Vagina (tissue), 2 donors: ENCODE measurements at regions not wholly inside any gene's neighbourhood (a gene's known extent, or its start where the extent isn't known, plus 50 kb on each side); places are given as distances from the start of the nearest gene placed in this dataset.

Experiments used
- DNase-seq, 2 donors: peaks; one replicate each; pipeline ENCODE4 v3.0.0-alpha.2; 2017; ENCODE audit errors: extremely low spot score in 2 of 2
- H3K27ac ChIP-seq: fragments of 200-600 bp; sonication (generic); one replicate; pipeline ENCODE4 v1.5.1; 2019
- H3K27me3 ChIP-seq: fragments of 200-600 bp; sonication (generic); one replicate; pipeline ENCODE4 v1.5.1; 2019
- H3K36me3 ChIP-seq, 2 donors: fragments of 200-600 bp; sonication (generic); one replicate each; pipeline ENCODE4 v1.5.1; 2017 to 2019
- H3K4me1 ChIP-seq: fragments of 200-600 bp; sonication (generic); one replicate; pipeline ENCODE4 v1.5.1; 2019
- H3K4me3 ChIP-seq, 2 donors: fragments of 200-600 bp; sonication (generic); 1 replicate in 1 of 2; 2 replicates in 1 of 2; pipeline ENCODE4 v1.5.1; 2016 to 2019
- H3K9me3 ChIP-seq: fragments of 200-600 bp; sonication (generic); one replicate; pipeline ENCODE4 v1.5.1; 2019
- POLR2A ChIP-seq, 2 donors: fragments of 450-650 bp; IDR thresholded peaks; one replicate each; pipeline ENCODE4 v1.6.1; 2017; ENCODE audit warnings: antibody characterized with exemption in 2 of 2, mild to moderate bottlenecking in 2 of 2, moderate library complexity in 2 of 2
- POLR2AphosphoS5 ChIP-seq, 2 donors: sonication (generic); formaldehyde crosslinking; IDR thresholded peaks; one replicate each; pipeline ENCODE4 v1.9.0; 2017; ENCODE audit warnings: antibody characterized with exemption in 2 of 2, mild to moderate bottlenecking in 2 of 2, low read depth in 1 of 2; ENCODE audit not compliant: insufficient read depth in 1 of 2
- intact Hi-C: fragments of 100-400 bp; cut with DNase I; formaldehyde crosslinking; loops from one replicate; pipeline ENCODE4 v1.15.1; 2023
- TF ChIP-seq, protein P1 (sequence below), 3 experiments: fragments of 450-650 bp in 2 of 3; fragments of 200-600 bp in 1 of 3; sonication (generic) in 1 of 3; IDR thresholded peaks; one replicate each; pipeline ENCODE4 v1.5.1; 2017 to 2019; ENCODE audit warnings: antibody characterized with exemption in 3 of 3, mild to moderate bottlenecking in 2 of 3, moderate library complexity in 2 of 3

DNA sequence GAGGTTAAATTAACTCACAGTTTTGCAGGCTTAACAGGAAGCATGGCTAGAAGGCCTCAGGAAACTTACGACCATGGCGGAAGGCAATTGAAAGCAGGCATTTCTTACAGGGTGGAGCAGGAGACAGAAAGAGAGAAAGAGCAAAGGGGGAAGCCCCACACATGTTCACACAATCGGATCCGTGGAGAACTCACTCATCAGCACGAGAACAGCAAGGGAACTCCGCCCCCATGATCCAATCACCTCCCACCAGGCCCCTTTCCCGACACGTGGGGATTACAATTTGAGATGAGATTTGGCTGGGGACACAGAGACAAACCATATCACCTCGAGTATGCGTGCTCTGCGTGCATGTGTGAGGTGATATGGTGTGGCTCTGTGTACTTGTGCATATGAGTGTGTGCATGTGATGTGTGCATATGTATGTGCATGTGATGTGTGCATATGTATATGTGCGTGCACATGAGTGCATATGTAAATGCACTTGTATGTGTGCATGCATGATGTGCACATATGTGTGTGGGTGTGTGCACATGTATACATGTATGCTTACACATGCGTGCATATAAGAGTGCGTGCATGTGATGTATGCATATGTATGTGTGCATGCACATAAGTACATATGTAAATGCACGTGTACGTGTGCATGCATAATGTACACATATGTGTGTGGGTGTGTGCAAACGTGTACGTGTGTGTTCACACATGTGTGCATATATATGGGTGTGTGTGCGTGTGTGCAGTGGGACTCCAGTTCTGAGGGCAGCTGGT lies 108.7 kb upstream of the HDAC4 start:
- TF ChIP-seq, protein P1, sequence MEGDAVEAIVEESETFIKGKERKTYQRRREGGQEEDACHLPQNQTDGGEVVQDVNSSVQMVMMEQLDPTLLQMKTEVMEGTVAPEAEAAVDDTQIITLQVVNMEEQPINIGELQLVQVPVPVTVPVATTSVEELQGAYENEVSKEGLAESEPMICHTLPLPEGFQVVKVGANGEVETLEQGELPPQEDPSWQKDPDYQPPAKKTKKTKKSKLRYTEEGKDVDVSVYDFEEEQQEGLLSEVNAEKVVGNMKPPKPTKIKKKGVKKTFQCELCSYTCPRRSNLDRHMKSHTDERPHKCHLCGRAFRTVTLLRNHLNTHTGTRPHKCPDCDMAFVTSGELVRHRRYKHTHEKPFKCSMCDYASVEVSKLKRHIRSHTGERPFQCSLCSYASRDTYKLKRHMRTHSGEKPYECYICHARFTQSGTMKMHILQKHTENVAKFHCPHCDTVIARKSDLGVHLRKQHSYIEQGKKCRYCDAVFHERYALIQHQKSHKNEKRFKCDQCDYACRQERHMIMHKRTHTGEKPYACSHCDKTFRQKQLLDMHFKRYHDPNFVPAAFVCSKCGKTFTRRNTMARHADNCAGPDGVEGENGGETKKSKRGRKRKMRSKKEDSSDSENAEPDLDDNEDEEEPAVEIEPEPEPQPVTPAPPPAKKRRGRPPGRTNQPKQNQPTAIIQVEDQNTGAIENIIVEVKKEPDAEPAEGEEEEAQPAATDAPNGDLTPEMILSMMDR (IDR thresholded peaks at IDR 0.05), result no peak
- no peak for TF ChIP-seq POLR2AphosphoS5 (IDR thresholded peaks at IDR 0.05; ENCODE audit: insufficient read depth in 1 of 2, low read depth in 1 of 2)
- TF ChIP-seq POLR2A (IDR thresholded peaks at IDR 0.05), result no peak

DNA sequence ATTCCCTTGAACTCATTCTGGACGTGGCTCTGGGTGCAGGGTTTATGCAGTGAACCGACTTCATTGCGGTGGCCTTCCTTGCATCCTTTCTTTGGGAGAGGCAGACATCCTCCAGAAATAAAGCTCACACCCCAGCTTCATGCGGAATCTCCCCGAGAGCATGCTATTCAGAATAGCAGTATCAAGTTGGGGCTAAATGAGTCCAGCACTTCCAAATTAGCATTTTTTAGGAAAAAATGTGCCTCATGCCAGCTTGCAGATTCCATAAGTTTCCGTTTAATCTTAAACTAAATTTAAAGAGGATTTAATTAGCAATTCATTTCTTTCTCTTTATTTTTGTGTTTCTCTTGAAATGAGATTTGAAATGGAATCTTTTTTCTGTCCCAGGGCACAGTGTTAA lies 107.4 kb upstream of the HDAC4 start:
- H3K36me3 ChIP-seq, result no peaks in the 10 kb centered on the region
- intact Hi-C loops, result no loop called here
- no peak overlapping the region for H3K4me3 ChIP-seq
- TF ChIP-seq POLR2A (IDR thresholded peaks at IDR 0.05), result no peak
- no peaks in the 10 kb centered on the region for H3K4me1 ChIP-seq
- no peaks in the 10 kb centered on the region for H3K9me3 ChIP-seq
- H3K27me3 ChIP-seq, result no peaks in the 10 kb centered on the region
- DNase-seq, result no peak
- no peak overlapping the region for H3K27ac ChIP-seq

More for the DNA sequence above, 108.7 kb upstream of the HDAC4 start:
- Histone ChIP-seq H3K36me3 (no peaks in the 10 kb centered on the region), H3K27me3 (no peaks in the 10 kb centered on the region), H3K27ac (no peak overlapping the region), H3K4me1 (no peaks in the 10 kb centered on the region), H3K4me3 (no peak overlapping the region), H3K9me3 (no peaks in the 10 kb centered on the region)
- intact Hi-C loops, result no loop called here
- DNase-seq, result no peak

DNA sequence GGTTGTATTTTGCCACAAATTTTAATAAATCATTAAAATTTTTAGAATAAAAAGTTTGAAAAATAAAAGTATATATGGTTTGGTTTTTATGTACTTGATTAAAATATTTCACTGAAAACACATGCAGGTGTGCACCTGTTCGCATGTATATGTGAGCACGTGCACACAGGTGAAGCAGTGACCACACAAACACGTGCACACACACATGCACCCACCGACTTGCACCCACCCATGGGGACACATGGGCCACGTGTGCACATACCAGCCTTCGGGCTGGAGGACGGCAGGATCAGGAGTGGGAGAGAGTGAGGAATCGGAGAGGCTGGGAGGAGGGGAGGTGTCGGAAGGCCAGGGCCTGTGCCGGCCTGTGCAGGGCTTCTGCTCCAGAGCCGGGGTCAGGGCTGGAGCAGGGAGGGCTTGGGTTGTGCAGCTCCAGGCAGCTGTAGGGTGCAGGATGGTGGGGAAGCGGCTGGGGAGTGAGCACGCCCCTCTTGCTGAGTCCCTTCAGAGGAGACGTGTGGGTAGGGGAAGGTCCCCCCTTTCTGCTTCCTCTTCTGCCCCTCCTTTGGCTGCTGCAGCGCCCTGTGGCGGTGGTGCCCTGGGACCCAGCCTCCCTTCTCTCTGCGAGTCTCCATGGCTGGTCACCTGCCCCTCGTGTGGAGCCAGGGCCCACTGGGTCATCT lies 106.9 kb upstream of the HDAC4 start:
- DNase-seq, result no peak
- Histone ChIP-seq H3K36me3 (no peaks in the 10 kb centered on the region), H3K4me3 (no peak overlapping the region), H3K27me3 (no peaks in the 10 kb centered on the region), H3K4me1 (no peaks in the 10 kb centered on the region), H3K9me3 (no peaks in the 10 kb centered on the region), H3K27ac (no peak overlapping the region)
- TF ChIP-seq POLR2A (IDR thresholded peaks at IDR 0.05) (no peak), POLR2AphosphoS5 (IDR thresholded peaks at IDR 0.05; ENCODE audit: insufficient read depth in 1 of 2, low read depth in 1 of 2) (no peak)
- TF ChIP-seq, protein P1 (IDR thresholded peaks at IDR 0.05), result no peak
- intact Hi-C loops, result no loop called here

DNA sequence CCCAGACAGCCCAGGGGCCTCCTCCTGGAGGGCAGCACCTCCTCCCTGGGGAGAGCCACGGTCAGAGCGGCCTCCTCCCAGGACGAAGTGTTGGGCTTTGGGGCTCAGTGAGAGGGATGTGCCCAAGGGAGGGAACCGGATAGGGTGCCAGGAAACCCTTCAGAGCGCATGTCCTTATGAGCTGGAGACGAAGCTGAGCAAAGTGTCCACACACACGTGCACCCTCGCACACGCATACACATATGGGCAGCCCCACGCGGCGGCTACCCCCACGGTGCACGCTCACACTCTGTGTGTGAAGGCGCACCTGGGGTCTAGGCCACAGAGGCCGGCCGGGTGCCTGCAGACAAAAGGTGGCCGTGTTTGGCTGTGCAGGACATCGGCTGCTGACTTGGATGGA lies 106.1 kb upstream of the HDAC4 start:
- DNase-seq, result no peak
- H3K27ac ChIP-seq, result no peak overlapping the region
- H3K36me3 ChIP-seq, result no peaks in the 10 kb centered on the region
- no peaks in the 10 kb centered on the region for H3K9me3 ChIP-seq
- H3K4me1 ChIP-seq, result no peaks in the 10 kb centered on the region
- H3K4me3 ChIP-seq, result no peak overlapping the region
- H3K27me3 ChIP-seq, result no peaks in the 10 kb centered on the region
- intact Hi-C loops, result no loop called here
- TF ChIP-seq, protein P1 (IDR thresholded peaks at IDR 0.05), result no peak
- TF ChIP-seq POLR2AphosphoS5 (IDR thresholded peaks at IDR 0.05; ENCODE audit: insufficient read depth in 1 of 2, low read depth in 1 of 2) (no peak), POLR2A (IDR thresholded peaks at IDR 0.05) (no peak)

DNA sequence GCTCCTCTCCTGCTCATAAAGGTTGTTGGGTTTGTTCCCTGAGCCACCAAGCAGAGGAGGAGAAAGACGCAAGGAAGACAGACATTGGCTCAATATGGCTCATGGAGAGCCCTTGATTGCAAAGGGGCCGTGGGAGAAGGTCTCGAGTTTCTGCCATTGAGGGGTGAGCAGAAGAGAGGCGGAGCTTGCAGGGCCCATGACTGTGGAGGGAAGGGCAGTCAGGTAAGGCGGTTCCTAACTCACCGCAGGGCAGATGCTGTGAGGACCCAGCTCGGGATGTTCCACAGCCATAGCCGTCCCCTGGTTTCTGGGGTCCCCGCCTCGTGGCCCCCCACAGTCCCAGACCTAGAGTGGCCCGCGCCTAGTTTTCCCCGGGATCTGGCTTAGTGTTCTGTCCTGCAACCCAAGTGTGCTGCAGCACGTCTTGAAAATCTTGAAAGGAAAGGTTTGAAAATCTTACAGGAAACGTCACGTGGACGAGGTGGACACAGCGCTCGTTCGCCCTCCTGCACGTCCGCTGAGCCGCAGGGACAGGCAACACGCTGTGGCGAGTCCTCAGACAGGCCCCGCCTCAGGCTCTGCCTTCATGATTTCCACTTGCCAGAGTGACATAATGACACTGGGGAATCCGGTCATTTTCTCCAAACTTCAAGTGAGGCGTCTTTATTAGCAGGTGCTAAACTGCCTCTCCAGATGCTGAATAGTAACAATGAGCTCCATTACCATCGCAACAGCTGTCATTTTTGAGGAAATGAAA lies 105.5 kb upstream of the HDAC4 start:
- intact Hi-C loops, result no loop called here
- TF ChIP-seq, protein P1 (IDR thresholded peaks at IDR 0.05), result no peak
- TF ChIP-seq POLR2A (IDR thresholded peaks at IDR 0.05) (no peak), POLR2AphosphoS5 (IDR thresholded peaks at IDR 0.05; ENCODE audit: insufficient read depth in 1 of 2, low read depth in 1 of 2) (no peak)
- Histone ChIP-seq H3K4me1 (no peaks in the 10 kb centered on the region), H3K27me3 (no peaks in the 10 kb centered on the region), H3K9me3 (no peaks in the 10 kb centered on the region), H3K27ac (no peak overlapping the region), H3K36me3 (no peaks in the 10 kb centered on the region), H3K4me3 (no peak overlapping the region)
- DNase-seq, result no peak
